Adrenal gland (tissue), 5 donors: ENCODE measurements at regions not wholly inside any gene's neighbourhood (a gene's known extent, or its start where the extent isn't known, plus 50 kb on each side); places are given as distances from the start of the nearest gene placed in this dataset.

Source experiments
- CTCF ChIP-seq, 6 experiments: fragments of 450-650 bp in 4 of 6; fragments of 200-600 bp in 2 of 6; sonication (generic) in 1 of 6; IDR thresholded peaks; 1 replicate in 5 of 6; 2 replicates in 1 of 6; pipeline versions ENCODE4 v1.5.1 to v1.8.0; 2016 to 2021; ENCODE audit warnings: antibody characterized with exemption in 6 of 6, mild to moderate bottlenecking in 2 of 6, moderate library complexity in 1 of 6
- POLR2A ChIP-seq, 2 donors: fragments of 450-650 bp; IDR thresholded peaks; one replicate each; pipeline ENCODE4 v1.6.1; 2017; ENCODE audit warnings: antibody characterized with exemption in 2 of 2, mild to moderate bottlenecking in 2 of 2, moderate library complexity in 1 of 2
- donor health status: DM: no; HTN: no; CAD: no.

DNA sequence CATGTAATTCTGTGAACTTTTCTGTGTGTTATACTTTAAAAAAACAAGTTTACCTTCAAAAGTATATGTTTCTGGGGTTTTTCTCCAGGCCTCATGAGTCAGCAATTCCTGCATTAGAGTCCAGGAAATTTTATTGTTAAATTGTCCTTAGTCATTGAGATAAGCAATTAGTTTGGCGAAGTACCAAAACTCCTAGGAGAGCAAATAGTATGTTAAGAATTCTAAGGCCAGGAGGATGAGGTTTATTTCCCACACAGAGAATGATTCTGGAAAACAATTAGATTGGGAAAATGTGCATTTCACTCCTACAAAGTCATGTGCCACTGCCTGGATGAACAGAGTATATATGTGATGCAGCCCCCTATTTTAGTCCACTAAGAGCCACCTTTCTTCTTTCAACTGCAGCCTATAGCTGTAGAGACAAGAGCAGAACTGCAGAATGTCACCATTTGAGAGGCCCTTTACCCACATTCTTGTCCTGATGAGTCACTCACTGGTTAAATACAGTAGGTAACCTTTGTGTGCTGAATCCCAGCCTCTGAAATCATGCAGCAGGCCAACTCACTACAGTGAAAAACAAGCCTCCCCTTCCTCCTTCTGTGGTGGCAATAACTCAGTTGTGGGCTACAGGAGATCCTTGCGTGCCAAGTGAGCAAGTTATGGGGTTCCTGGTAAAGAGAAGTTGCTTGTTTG lies 452.8 kb upstream of the THBS1 start:
- TF ChIP-seq CTCF (IDR thresholded peaks at IDR 0.05): no peak
- TF ChIP-seq POLR2A (IDR thresholded peaks at IDR 0.05): no peak
